Testis (tissue), 2 donors: ENCODE measurements at regions not wholly inside any gene's neighbourhood (a gene's known extent, or its start where the extent isn't known, plus 50 kb on each side); places are given as distances from the start of the nearest gene placed in this dataset.

ENCODE experiments used
- DNase-seq: peaks from one replicate; pipeline ENCODE4 v3.0.0-alpha.2; 2019
- H3K27ac ChIP-seq, 2 donors: fragments of 200-600 bp; sonication (generic); one replicate each; pipeline ENCODE4 v1.5.1; 2019
- H3K27me3 ChIP-seq: fragments of 200-600 bp; sonication (generic); one replicate; pipeline ENCODE4 v1.5.1; 2019
- H3K36me3 ChIP-seq: fragments of 200-600 bp; sonication (generic); one replicate; pipeline ENCODE4 v1.5.1; 2017; ENCODE audit warnings: low read depth; ENCODE audit errors: missing control alignments
- H3K4me1 ChIP-seq: fragments of 200-600 bp; sonication (generic); one replicate; pipeline ENCODE4 v1.5.1; 2019
- H3K4me3 ChIP-seq, 2 donors: fragments of 200-600 bp; sonication (generic); one replicate each; pipeline ENCODE4 v1.5.1; 2017 to 2019
- H3K9me3 ChIP-seq: fragments of 200-600 bp; sonication (generic); one replicate; pipeline ENCODE4 v1.5.1; 2017
- CTCF ChIP-seq, 3 experiments: fragments of 450-650 bp in 2 of 3; fragments of 200-600 bp in 1 of 3; sonication (generic) in 1 of 3; IDR thresholded peaks; one replicate each; pipeline ENCODE4 v1.5.1; 2016 to 2019; ENCODE audit warnings: antibody characterized with exemption in 3 of 3, mild to moderate bottlenecking in 2 of 3, moderate library complexity in 1 of 3
- POLR2A ChIP-seq: fragments of 450-650 bp; IDR thresholded peaks from one replicate; pipeline ENCODE4 v1.6.1; 2017; ENCODE audit warnings: antibody characterized with exemption, mild to moderate bottlenecking, moderate library complexity
- WGBS, 2 donors: methylation state at CpG; one replicate each; pipeline ENCODE4 v1.1.5; 2018; 5-methylcytosine and 5-hydroxymethylcytosine counted together
- intact Hi-C: fragments of 100-400 bp; cut with DNase I; formaldehyde crosslinking; loops from one replicate; pipeline ENCODE4 v1.15.1; 2023; ENCODE audit warnings: low total_unique reads

GRCh38 chr3:22208844-22209243, 457.8 kb upstream of the ZNF385D start:
- 42 to 64% methylated on average over 1 of the region's 1 CpG for WGBS, 2 donors
- intact Hi-C loops: no loop called here
- TF ChIP-seq CTCF (IDR thresholded peaks at IDR 0.05) (no peak), POLR2A (no peak)
- H3K4me1 ChIP-seq: no peaks in the 10 kb centered on the region
- no peaks in the 10 kb centered on the region for H3K27me3 ChIP-seq
- no peaks in the 10 kb centered on the region for H3K36me3 ChIP-seq
- DNase-seq: no peak
- no peak overlapping the region for H3K27ac ChIP-seq
- H3K4me3 ChIP-seq: no peak overlapping the region
- H3K9me3 ChIP-seq: no peaks in the 10 kb centered on the region

GRCh38 chr3:22209578-22209977, 458.6 kb upstream of the ZNF385D start:
- 89 to 93% methylated on average over 2 of the region's 2 CpGs for WGBS, 2 donors
- no peaks in the 10 kb centered on the region for H3K4me1 ChIP-seq
- H3K27me3 ChIP-seq: no peaks in the 10 kb centered on the region
- DNase-seq: no peak
- no peaks in the 10 kb centered on the region for H3K9me3 ChIP-seq
- no peak overlapping the region for H3K27ac ChIP-seq
- H3K4me3 ChIP-seq: no peak overlapping the region
- H3K36me3 ChIP-seq: no peaks in the 10 kb centered on the region
- TF ChIP-seq POLR2A: no peak
- TF ChIP-seq CTCF (IDR thresholded peaks at IDR 0.05): no peak
- intact Hi-C loops: no loop called here

- Histone ChIP-seq H3K4me3 (no peak overlapping the region), H3K36me3 (no peaks in the 10 kb centered on the region), H3K27ac (no peak overlapping the region), H3K27me3 (no peaks in the 10 kb centered on the region), H3K9me3 (no peaks in the 10 kb centered on the region), H3K4me1 (no peaks in the 10 kb centered on the region)
- no peak for DNase-seq
- intact Hi-C loops: no loop called here
- TF ChIP-seq POLR2A (no peak), CTCF (IDR thresholded peaks at IDR 0.05) (no peak)
These were observed 459.7 kb upstream of the ZNF385D start for GRCh38 chr3:22210693-22211092.

- no peaks in the 10 kb centered on the region for H3K4me1 ChIP-seq
These were observed 465.6 kb upstream of the ZNF385D start for GRCh38 chr3:22216601-22217000.

More at GRCh38 chr3:22216601-22217000, 465.6 kb upstream of the ZNF385D start:
- DNase-seq: no peak
- TF ChIP-seq POLR2A: no peak
- no peak for TF ChIP-seq CTCF (IDR thresholded peaks at IDR 0.05)
- Histone ChIP-seq H3K4me3 (no peak overlapping the region), H3K27ac (no peak overlapping the region), H3K27me3 (no peaks in the 10 kb centered on the region), H3K9me3 (no peaks in the 10 kb centered on the region), H3K36me3 (no peaks in the 10 kb centered on the region)
- 85 to 96% methylated on average over 3 of the region's 3 CpGs for WGBS, 2 donors
- intact Hi-C loops: no loop called here
